HG03520 (cell line): ENCODE measurements at regions not wholly inside any gene's neighbourhood (a gene's known extent, or its start where the extent isn't known, plus 50 kb on each side); places are given as distances from the start of the nearest gene placed in this dataset.
A peak's percentile ranks its signal among the peaks of the same experiment; 100 is the strongest.
"Not testable (repeated sequence)": the region's sequence is repeated elsewhere in the genome, so short reads cannot be mapped to it uniquely, and the experiment has no call there.

Source experiments
- ATAC-seq: cut with Tn5 transposase; IDR thresholded peaks from one replicate; pipeline ENCODE4 v1.9.1; 2021; ENCODE audit warnings: mild to moderate bottlenecking, moderate library complexity; ENCODE audit not compliant: unreplicated experiment

GRCh38 chr21:6483645-6484044 lies 4037.7 kb upstream of the TPTE start:
- not testable (repeated sequence) for ATAC-seq

- ATAC-seq = not testable (repeated sequence)
Measured at GRCh38 chr21:6486821-6487220, 4034.6 kb upstream of the TPTE start.

GRCh38 chr21:6492691-6493090 lies 4028.7 kb upstream of the TPTE start:
- not testable (repeated sequence) for ATAC-seq

GRCh38 chr21:6493957-6494356 lies 4027.4 kb upstream of the TPTE start:
- ATAC-seq = not testable (repeated sequence)

- ATAC-seq = not testable (repeated sequence)
Measured at GRCh38 chr21:6496356-6496755, 4025.0 kb upstream of the TPTE start.

- not testable (repeated sequence) for ATAC-seq
Measured at GRCh38 chr21:6498716-6499115, 4022.7 kb upstream of the TPTE start.

- ATAC-seq = peak; percentile 59
Measured at GRCh38 chr21:6499128-6499826, 4022.1 kb upstream of the TPTE start.

- not testable (repeated sequence) for ATAC-seq
Measured at GRCh38 chr21:6499866-6500265, 4021.5 kb upstream of the TPTE start.

- ATAC-seq = not testable (repeated sequence)
Measured at GRCh38 chr21:6500681-6501080, 4020.7 kb upstream of the TPTE start.

GRCh38 chr21:6506167-6506894 lies 4015.1 kb upstream of the TPTE start:
- ATAC-seq = not testable (repeated sequence)

- not testable (repeated sequence) for ATAC-seq
Measured at GRCh38 chr21:6507632-6508031, 4013.8 kb upstream of the TPTE start.

- not testable (repeated sequence) for ATAC-seq
Measured at GRCh38 chr21:6521777-6522176, 3999.6 kb upstream of the TPTE start.

- not testable (repeated sequence) for ATAC-seq
Measured at GRCh38 chr21:6526213-6526612, 3995.2 kb upstream of the TPTE start.

- ATAC-seq = not testable (repeated sequence)
Measured at GRCh38 chr21:6530655-6531054, 3990.7 kb upstream of the TPTE start.

GRCh38 chr21:6533261-6533660 lies 3988.1 kb upstream of the TPTE start:
- not testable (repeated sequence) for ATAC-seq

- not testable (repeated sequence) for ATAC-seq
Measured at GRCh38 chr21:6538320-6538719, 3983.1 kb upstream of the TPTE start.

- not testable (repeated sequence) for ATAC-seq
Measured at GRCh38 chr21:6539688-6540087, 3981.7 kb upstream of the TPTE start.

- not testable (repeated sequence) for ATAC-seq
Measured at GRCh38 chr21:6541036-6541435, 3980.3 kb upstream of the TPTE start.

- ATAC-seq = not testable (repeated sequence)
Measured at GRCh38 chr21:6545288-6545687, 3976.1 kb upstream of the TPTE start.

- ATAC-seq = not testable (repeated sequence)
Measured at GRCh38 chr21:6551045-6551444, 3970.3 kb upstream of the TPTE start.

GRCh38 chr21:6553505-6554376 lies 3967.6 kb upstream of the TPTE start:
- ATAC-seq = not testable (repeated sequence)
